ENCODE measurements at regions not wholly inside any gene's neighbourhood (a gene's known extent, or its start where the extent isn't known, plus 50 kb on each side); places are given as distances from the start of the nearest gene placed in this dataset.

DNA sequence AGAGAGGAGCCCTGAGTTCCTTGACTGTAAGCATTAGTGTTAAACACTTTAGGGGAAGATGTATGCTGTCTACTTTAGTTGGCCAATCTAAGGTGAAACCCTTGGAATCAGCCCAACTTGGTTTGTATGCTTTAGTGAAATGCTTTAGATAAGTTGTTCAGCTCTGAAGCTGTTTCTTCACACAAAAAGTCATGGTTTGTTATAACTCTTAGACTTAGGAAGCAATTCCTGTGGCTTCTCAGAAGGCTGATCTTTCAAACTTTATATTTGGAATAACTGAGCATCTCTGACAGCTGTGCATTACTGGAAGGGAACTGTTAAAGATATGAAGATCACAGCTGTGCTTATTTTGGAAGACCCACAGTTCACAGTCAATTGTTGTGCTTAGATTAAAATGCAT is 714.1 kb downstream of the FAT4 start (continued):
- TF ChIP-seq, protein P1, sequence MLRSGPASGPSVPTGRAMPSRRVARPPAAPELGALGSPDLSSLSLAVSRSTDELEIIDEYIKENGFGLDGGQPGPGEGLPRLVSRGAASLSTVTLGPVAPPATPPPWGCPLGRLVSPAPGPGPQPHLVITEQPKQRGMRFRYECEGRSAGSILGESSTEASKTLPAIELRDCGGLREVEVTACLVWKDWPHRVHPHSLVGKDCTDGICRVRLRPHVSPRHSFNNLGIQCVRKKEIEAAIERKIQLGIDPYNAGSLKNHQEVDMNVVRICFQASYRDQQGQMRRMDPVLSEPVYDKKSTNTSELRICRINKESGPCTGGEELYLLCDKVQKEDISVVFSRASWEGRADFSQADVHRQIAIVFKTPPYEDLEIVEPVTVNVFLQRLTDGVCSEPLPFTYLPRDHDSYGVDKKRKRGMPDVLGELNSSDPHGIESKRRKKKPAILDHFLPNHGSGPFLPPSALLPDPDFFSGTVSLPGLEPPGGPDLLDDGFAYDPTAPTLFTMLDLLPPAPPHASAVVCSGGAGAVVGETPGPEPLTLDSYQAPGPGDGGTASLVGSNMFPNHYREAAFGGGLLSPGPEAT (IDR thresholded peaks at IDR 0.05; ENCODE audit: low read depth), result no peak
- TF ChIP-seq TCF7 (IDR thresholded peaks at IDR 0.05; ENCODE audit: borderline replicate concordance) (no peak), ZNF384 (IDR thresholded peaks at IDR 0.05; ENCODE audit: borderline replicate concordance, low read depth, low read length) (no peak), KLF5 (IDR thresholded peaks at IDR 0.05; ENCODE audit: partially characterized antibody) (no peak), BCL3 (IDR thresholded peaks at IDR 0.05; ENCODE audit: borderline replicate concordance, insufficient read depth, low read depth, low read length, poor library complexity, severe bottlenecking) (no peak), NFXL1 (IDR thresholded peaks at IDR 0.05; ENCODE audit: borderline replicate concordance) (no peak)
- TF ChIP-seq, protein P2, sequence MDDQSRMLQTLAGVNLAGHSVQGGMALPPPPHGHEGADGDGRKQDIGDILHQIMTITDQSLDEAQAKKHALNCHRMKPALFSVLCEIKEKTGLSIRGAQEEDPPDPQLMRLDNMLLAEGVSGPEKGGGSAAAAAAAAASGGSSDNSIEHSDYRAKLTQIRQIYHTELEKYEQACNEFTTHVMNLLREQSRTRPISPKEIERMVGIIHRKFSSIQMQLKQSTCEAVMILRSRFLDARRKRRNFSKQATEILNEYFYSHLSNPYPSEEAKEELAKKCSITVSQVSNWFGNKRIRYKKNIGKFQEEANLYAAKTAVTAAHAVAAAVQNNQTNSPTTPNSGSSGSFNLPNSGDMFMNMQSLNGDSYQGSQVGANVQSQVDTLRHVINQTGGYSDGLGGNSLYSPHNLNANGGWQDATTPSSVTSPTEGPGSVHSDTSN (IDR thresholded peaks at IDR 0.05; ENCODE audit: insufficient replicate concordance, low read depth, low read length), result no peak
- TF ChIP-seq, protein P3, sequence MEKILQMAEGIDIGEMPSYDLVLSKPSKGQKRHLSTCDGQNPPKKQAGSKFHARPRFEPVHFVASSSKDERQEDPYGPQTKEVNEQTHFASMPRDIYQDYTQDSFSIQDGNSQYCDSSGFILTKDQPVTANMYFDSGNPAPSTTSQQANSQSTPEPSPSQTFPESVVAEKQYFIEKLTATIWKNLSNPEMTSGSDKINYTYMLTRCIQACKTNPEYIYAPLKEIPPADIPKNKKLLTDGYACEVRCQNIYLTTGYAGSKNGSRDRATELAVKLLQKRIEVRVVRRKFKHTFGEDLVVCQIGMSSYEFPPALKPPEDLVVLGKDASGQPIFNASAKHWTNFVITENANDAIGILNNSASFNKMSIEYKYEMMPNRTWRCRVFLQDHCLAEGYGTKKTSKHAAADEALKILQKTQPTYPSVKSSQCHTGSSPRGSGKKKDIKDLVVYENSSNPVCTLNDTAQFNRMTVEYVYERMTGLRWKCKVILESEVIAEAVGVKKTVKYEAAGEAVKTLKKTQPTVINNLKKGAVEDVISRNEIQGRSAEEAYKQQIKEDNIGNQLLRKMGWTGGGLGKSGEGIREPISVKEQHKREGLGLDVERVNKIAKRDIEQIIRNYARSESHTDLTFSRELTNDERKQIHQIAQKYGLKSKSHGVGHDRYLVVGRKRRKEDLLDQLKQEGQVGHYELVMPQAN (conservative IDR thresholded peaks at IDR 0.05), result no peak
